H1 (cell line): ENCODE measurements at regions not wholly inside any gene's neighbourhood (a gene's known extent, or its start where the extent isn't known, plus 50 kb on each side); places are given as distances from the start of the nearest gene placed in this dataset.

ENCODE experiments used
- CTCF ChIP-seq, 3 experiments: IDR thresholded peaks; 1 replicate in 2 of 3; 2 replicates in 1 of 3; pipeline versions ENCODE4 v1.5.1 to v1.6.1; 2011; ENCODE audit warnings: low read length in 3 of 3, mild to moderate bottlenecking in 3 of 3, inconsistent platforms in 2 of 3, low read depth in 1 of 3, moderate library complexity in 1 of 3; ENCODE audit not compliant: insufficient read depth in 1 of 3; ENCODE audit errors: control extremely low read depth in 1 of 3
- EGR1 ChIP-seq: IDR thresholded peaks from 2 replicates; pipeline ENCODE4 v1.6.1; 2011; ENCODE audit warnings: low read depth, low read length, borderline replicate concordance
- NANOG ChIP-seq: IDR thresholded peaks from 2 replicates; pipeline ENCODE4 v1.6.1; 2011; ENCODE audit warnings: low read length, low read depth, mild to moderate bottlenecking, inconsistent platforms; ENCODE audit not compliant: insufficient read depth, poor library complexity, severe bottlenecking
- SRF ChIP-seq: IDR thresholded peaks from 2 replicates; pipeline ENCODE4 v1.6.1; 2011; ENCODE audit warnings: mild to moderate bottlenecking, low read depth, low read length, moderate library complexity
- SUZ12 ChIP-seq: fragments of 200-600 bp; sonication (generic); IDR thresholded peaks from 2 replicates; pipeline ENCODE4 v1.6.1; 2012; ENCODE audit warnings: mild to moderate bottlenecking, inconsistent platforms, low read length, moderate library complexity, mixed read lengths

GRCh38 chr11:91840640-91841240, 383.9 kb upstream of the FAT3 start (continued):
- TF ChIP-seq SUZ12 (no peak), SRF (no peak), NANOG (no peak), CTCF (IDR thresholded peaks at IDR 0.05; ENCODE audit: control extremely low read depth in 1 of 3, insufficient read depth in 1 of 3, low read depth in 1 of 3, low read length in 3 of 3) (no peak), EGR1 (no peak)
